H1 (cell line): ENCODE measurements at regions not wholly inside any gene's neighbourhood (a gene's known extent, or its start where the extent isn't known, plus 50 kb on each side); places are given as distances from the start of the nearest gene placed in this dataset.

Experiments
- CHD2 ChIP-seq: IDR thresholded peaks from 2 replicates; pipeline ENCODE4 v1.6.1; 2012; ENCODE audit warnings: low read length, improper control_type of control experiment
- CREB1 ChIP-seq: IDR thresholded peaks from 2 replicates; pipeline ENCODE4 v1.6.1; 2012; ENCODE audit warnings: inconsistent platforms
- RBBP5 ChIP-seq: IDR thresholded peaks from 2 replicates; pipeline ENCODE4 v1.7.1; 2012; ENCODE audit warnings: low read depth, mild to moderate bottlenecking, inconsistent platforms, low read length, moderate library complexity, borderline replicate concordance
- SIX5 ChIP-seq: IDR thresholded peaks from 2 replicates; pipeline ENCODE4 v1.6.1; 2011; ENCODE audit warnings: mild to moderate bottlenecking, low read depth, low read length
- TAF1 ChIP-seq: IDR thresholded peaks from 2 replicates; pipeline ENCODE4 v1.6.1; 2011; ENCODE audit warnings: mild to moderate bottlenecking, low read depth, low read length
- TF ChIP-seq, protein P1 (sequence below), 3 experiments: IDR thresholded peaks; 1 replicate in 2 of 3; 2 replicates in 1 of 3; pipeline versions ENCODE4 v1.5.1 to v1.6.1; 2011; ENCODE audit warnings: low read length in 3 of 3, mild to moderate bottlenecking in 3 of 3, inconsistent platforms in 2 of 3, low read depth in 1 of 3, moderate library complexity in 1 of 3; ENCODE audit not compliant: insufficient read depth in 1 of 3; ENCODE audit errors: control extremely low read depth in 1 of 3
- TF ChIP-seq, protein P2 (sequence below): IDR thresholded peaks from 2 replicates; pipeline ENCODE4 v1.6.1; 2012; ENCODE audit warnings: low read length, inconsistent platforms

DNA sequence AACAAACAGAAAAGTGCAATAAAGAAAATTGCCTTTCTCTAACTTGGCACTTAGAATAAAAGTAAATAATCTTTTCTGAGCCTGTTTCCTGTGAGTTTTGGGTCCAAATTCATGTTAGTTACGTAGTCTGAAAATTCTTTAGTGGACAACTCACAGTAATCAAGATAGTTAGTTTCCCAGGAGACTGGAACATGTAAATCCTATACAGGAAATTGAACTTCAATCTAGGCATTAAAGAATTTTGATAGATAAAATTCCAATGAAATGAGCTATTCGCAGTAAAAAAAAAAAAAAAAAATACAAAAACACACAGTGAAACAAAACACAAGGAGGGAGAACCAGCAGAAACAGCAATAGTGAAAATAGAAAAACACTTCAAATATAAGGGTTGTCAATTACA lies 83.8 kb upstream of the REG3G start:
- TF ChIP-seq CHD2 (no peak), TAF1 (no peak), CREB1 (no peak), SIX5 (no peak), RBBP5 (no peak)
- TF ChIP-seq, protein P1, sequence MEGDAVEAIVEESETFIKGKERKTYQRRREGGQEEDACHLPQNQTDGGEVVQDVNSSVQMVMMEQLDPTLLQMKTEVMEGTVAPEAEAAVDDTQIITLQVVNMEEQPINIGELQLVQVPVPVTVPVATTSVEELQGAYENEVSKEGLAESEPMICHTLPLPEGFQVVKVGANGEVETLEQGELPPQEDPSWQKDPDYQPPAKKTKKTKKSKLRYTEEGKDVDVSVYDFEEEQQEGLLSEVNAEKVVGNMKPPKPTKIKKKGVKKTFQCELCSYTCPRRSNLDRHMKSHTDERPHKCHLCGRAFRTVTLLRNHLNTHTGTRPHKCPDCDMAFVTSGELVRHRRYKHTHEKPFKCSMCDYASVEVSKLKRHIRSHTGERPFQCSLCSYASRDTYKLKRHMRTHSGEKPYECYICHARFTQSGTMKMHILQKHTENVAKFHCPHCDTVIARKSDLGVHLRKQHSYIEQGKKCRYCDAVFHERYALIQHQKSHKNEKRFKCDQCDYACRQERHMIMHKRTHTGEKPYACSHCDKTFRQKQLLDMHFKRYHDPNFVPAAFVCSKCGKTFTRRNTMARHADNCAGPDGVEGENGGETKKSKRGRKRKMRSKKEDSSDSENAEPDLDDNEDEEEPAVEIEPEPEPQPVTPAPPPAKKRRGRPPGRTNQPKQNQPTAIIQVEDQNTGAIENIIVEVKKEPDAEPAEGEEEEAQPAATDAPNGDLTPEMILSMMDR (IDR thresholded peaks at IDR 0.05; ENCODE audit: control extremely low read depth in 1 of 3, insufficient read depth in 1 of 3, low read depth in 1 of 3, low read length in 3 of 3), result no peak
- TF ChIP-seq, protein P2, sequence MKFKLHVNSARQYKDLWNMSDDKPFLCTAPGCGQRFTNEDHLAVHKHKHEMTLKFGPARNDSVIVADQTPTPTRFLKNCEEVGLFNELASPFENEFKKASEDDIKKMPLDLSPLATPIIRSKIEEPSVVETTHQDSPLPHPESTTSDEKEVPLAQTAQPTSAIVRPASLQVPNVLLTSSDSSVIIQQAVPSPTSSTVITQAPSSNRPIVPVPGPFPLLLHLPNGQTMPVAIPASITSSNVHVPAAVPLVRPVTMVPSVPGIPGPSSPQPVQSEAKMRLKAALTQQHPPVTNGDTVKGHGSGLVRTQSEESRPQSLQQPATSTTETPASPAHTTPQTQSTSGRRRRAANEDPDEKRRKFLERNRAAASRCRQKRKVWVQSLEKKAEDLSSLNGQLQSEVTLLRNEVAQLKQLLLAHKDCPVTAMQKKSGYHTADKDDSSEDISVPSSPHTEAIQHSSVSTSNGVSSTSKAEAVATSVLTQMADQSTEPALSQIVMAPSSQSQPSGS, result no peak
